ENCODE measurements at regions not wholly inside any gene's neighbourhood (a gene's known extent, or its start where the extent isn't known, plus 50 kb on each side); places are given as distances from the start of the nearest gene placed in this dataset.
"Not testable (repeated sequence)": the region's sequence is repeated elsewhere in the genome, so short reads cannot be mapped to it uniquely, and the experiment has no call there.

DNA sequence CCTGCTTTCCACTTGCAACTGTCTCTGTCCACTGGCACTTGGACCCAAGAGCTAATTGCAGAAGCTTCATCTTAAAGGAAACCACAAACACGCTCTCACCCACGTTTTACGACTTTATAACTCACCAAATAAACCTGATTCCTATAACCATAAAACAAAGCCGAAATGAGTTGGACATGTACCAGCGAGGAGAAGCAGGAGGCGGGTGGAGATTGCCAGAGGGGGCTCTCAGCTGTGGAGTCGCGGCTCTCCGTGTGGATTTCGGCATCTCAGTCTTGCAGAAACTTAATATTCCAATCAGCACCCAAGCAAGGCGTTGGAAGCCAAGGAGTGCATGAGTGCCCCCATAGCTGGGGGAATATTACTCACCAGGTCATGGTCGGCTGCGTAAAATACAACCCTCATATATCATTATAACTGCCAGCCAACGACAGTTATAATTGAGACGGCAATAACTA, 483.6 kb downstream of the MN1 start:
- Histone ChIP-seq H3K27ac (no peak overlapping the region), H3K9me3 (no peaks in the 10 kb centered on the region), H3K4me3 (no peak overlapping the region), H3K36me3 (no peaks in the 10 kb centered on the region), H3K27me3 (no peaks in the 10 kb centered on the region), H3K4me1 (peaks cover 2 to 6% of the 10 kb centered on the region in 2 donors)
- intact Hi-C loops (cut with DNase I), result no loop called here
- TF ChIP-seq, protein P1, sequence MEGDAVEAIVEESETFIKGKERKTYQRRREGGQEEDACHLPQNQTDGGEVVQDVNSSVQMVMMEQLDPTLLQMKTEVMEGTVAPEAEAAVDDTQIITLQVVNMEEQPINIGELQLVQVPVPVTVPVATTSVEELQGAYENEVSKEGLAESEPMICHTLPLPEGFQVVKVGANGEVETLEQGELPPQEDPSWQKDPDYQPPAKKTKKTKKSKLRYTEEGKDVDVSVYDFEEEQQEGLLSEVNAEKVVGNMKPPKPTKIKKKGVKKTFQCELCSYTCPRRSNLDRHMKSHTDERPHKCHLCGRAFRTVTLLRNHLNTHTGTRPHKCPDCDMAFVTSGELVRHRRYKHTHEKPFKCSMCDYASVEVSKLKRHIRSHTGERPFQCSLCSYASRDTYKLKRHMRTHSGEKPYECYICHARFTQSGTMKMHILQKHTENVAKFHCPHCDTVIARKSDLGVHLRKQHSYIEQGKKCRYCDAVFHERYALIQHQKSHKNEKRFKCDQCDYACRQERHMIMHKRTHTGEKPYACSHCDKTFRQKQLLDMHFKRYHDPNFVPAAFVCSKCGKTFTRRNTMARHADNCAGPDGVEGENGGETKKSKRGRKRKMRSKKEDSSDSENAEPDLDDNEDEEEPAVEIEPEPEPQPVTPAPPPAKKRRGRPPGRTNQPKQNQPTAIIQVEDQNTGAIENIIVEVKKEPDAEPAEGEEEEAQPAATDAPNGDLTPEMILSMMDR (IDR thresholded peaks at IDR 0.05), result no peak
- no peak for DNase-seq (ENCODE audit: low spot score in 2 of 2)

DNA sequence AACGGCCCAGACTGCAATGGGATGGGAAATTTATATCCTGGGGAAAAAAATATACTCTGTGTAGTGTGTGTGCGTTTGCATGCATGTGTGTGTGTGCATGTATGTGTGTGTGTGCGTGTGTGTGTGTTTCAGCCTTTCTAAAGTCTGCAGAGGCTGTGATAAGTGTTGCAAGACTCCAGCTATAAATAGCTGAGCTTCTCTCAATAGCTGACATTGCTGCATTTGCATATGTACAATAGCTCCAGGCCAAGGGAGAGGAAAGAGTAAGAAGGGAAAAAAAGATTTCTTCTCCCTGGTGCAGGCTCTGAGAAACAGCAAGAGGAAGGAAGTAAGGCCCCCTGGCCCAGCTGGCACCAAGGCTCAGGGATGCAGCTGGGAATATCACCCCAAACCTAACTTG, 483.0 kb downstream of the MN1 start:
- intact Hi-C loops (cut with DNase I), result no loop called here
- no peak overlapping the region for H3K27ac ChIP-seq
- H3K36me3 ChIP-seq, result no peaks in the 10 kb centered on the region
- TF ChIP-seq, protein P1 (IDR thresholded peaks at IDR 0.05), result no peak
- H3K4me1 ChIP-seq, result peaks cover 0 to under 1% of the 10 kb centered on the region in 2 donors
- no peak overlapping the region for H3K4me3 ChIP-seq
- H3K9me3 ChIP-seq, result no peaks in the 10 kb centered on the region
- no peaks in the 10 kb centered on the region for H3K27me3 ChIP-seq
- no peak for DNase-seq (ENCODE audit: low spot score in 2 of 2)

DNA sequence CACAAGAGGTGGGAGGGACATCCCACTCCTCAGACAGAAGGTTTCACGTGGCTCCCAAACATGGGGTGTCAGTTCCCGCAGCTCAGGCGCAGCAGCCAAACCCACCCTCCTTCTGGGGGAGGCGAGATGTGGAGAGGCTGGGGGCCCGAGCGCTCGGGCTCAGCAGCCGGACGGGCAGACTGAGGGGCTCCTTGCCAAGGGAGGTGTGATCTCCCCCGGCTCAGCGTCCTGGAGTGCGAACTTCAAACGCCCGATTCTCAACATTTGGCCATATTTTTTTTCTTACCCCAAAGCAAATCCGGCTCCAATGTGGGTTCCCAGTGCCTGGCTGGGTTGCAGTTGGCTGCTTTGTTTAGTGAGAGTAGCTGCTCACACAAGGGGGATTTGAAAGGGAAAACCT, 477.9 kb downstream of the MN1 start:
- H3K36me3 ChIP-seq, result no peaks in the 10 kb centered on the region
- H3K27me3 ChIP-seq, result no peaks in the 10 kb centered on the region
- no peaks in the 10 kb centered on the region for H3K4me1 ChIP-seq
- TF ChIP-seq, protein P1 (IDR thresholded peaks at IDR 0.05), result no peak
- intact Hi-C loops (cut with DNase I), result loop anchor here (10.0 kb wide), 1 partner anchor 179 kb away; no protein-coding TSS in a partner anchor
- DNase-seq (ENCODE audit: low spot score in 2 of 2), result peak in 1 of 2 donors; percentile 27
- no peaks in the 10 kb centered on the region for H3K9me3 ChIP-seq
- no peak overlapping the region for H3K27ac ChIP-seq
- H3K4me3 ChIP-seq, result no peak overlapping the region

DNA sequence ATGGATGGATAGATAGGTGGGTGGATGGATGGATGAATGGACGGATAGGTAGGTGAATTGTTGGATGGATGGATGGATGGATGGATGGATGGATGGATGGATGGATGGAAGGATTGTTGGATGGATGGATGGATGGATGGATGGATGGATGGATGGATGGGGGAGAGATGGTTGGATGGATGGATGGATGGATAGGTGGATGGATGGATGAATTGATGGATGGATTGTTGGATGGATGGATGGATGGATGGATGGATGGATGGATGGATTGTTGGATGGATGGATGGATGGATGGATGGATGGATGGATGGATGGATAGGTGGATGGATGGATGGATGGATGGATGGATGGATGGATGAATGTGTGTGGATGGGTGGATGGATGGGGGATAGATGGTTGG, 476.6 kb downstream of the MN1 start:
- not testable (repeated sequence) for H3K27me3 ChIP-seq; H3K27ac ChIP-seq; H3K4me3 ChIP-seq; DNase-seq (ENCODE audit: low spot score in 2 of 2); H3K4me1 ChIP-seq; H3K9me3 ChIP-seq; H3K36me3 ChIP-seq
- intact Hi-C loops (cut with DNase I), result loop anchor here (10.0 kb wide), 1 partner anchor 180 kb away; no protein-coding TSS in a partner anchor

DNA sequence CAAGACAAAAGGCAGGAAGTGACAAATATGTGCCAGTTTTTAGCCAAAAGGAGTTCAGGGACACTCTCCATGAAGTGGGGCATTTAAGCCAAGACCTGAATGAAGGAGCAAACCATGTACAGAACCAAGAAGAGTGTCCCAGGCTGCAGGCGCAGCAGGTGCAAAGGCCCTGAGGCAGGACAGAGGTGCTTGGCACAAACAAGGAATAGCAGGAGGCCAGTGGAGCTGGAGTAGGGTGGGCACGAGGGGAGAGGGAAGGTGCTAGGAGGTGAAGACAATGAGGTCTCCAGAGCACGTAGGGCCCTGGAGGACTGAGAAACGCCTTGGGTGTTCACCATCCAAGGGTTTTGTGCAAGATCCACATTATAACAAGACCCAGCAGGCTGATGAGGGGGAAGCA, 474.1 kb downstream of the MN1 start:
- no peak overlapping the region for H3K4me3 ChIP-seq
- no peaks in the 10 kb centered on the region for H3K4me1 ChIP-seq
- no peaks in the 10 kb centered on the region for H3K36me3 ChIP-seq
- no peak overlapping the region for H3K27ac ChIP-seq
- H3K9me3 ChIP-seq, result no peaks in the 10 kb centered on the region
- TF ChIP-seq, protein P1 (IDR thresholded peaks at IDR 0.05), result no peak
- no peak for DNase-seq (ENCODE audit: low spot score in 2 of 2)
- H3K27me3 ChIP-seq, result no peaks in the 10 kb centered on the region
- intact Hi-C loops (cut with DNase I), result loop anchor here (10.0 kb wide), 1 partner anchor 183 kb away; no protein-coding TSS in a partner anchor

DNA sequence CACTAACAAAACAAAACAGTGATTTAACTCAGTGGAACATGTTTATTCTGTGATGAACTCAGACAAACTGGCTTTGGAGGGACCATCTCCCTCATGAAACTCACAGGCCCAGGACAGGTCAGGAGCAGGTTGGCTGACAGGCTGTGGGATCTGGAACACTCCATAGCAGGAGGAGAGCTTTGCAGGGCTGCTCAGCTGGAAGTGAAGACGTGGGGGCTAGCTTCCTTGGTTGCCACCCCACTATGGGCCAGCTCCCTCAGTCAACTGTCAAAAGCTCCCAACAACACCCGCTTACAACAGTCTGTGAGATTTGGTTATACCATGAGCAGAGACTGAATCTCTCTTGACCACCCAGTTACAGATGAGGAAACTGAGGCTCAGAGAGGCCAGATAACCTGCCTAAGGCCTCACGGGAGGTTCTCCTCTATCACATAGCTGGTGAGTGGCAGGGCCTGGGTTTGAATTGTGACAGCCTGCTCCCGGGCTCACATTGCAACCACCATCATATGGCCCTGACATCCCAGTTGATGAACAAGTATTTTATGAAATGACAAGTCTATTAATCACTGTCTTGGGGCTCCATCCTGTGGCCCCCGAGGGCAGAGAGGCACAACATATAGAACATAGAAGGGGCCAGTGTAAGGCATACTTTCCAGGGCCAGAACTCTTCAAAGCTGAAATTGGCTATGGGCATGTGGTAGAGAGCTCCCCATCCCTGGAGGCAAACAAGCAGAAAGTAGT, 473.4 kb downstream of the MN1 start:
- no peak overlapping the region for H3K4me3 ChIP-seq
- TF ChIP-seq, protein P1 (IDR thresholded peaks at IDR 0.05), result no peak
- H3K27me3 ChIP-seq, result no peaks in the 10 kb centered on the region
- no peaks in the 10 kb centered on the region for H3K36me3 ChIP-seq
- no peaks in the 10 kb centered on the region for H3K4me1 ChIP-seq
- H3K27ac ChIP-seq, result no peak overlapping the region
- intact Hi-C loops (cut with DNase I), result loop anchor here (10.0 kb wide), 1 partner anchor 183 kb away; no protein-coding TSS in a partner anchor
- no peak for DNase-seq (ENCODE audit: low spot score in 2 of 2)
- no peaks in the 10 kb centered on the region for H3K9me3 ChIP-seq
